ENCODE measurements at regions not wholly inside any gene's neighbourhood (a gene's known extent, or its start where the extent isn't known, plus 50 kb on each side); places are given as distances from the start of the nearest gene placed in this dataset.

DNA sequence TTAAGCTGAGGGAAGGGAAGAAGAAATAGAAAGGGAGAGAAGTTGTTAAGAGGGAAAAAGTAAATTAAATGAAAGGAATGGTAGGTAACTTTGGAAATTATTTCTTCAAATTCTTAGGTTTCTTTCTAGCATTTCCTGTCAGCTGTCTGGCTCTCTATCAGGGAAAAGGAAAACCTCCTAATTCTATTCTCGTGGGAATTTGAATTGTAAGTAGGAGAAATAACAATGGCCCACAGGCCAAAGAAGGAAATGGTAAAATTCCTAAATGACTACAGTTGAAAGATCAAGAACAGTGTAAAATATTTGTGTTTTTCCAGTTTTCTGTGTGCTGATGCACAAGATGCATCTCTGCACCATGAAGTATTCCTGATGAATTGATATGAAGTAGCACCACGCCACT lies 173.0 kb downstream of the IBTK start:
- FAIRE-seq, result no peak
- Histone ChIP-seq H4K8ac (ENCODE audit: extremely low read depth, insufficient read depth, low read length) (no peak overlapping the region), H2AK5ac (ENCODE audit: low read depth, low read length) (no peak overlapping the region), H3K4me1 (replicated peaks in 1 of 4; ENCODE audit: control insufficient read depth in 3 of 4, insufficient read depth in 4 of 4, low read length in 3 of 4) (no peaks in the 10 kb centered on the region), H3K4me3 (ENCODE audit: extremely low read depth in 1 of 4, insufficient read depth in 2 of 4, low read depth in 3 of 4, low read length in 4 of 4) (no peak overlapping the region), H3K4ac (replicated peaks; ENCODE audit: insufficient read length, low read depth, low read length) (no peak overlapping the region), H4K20me1 (replicated peaks in 1 of 2; ENCODE audit: control insufficient read depth in 1 of 2, insufficient read depth in 2 of 2, low read length in 2 of 2) (no peaks in the 10 kb centered on the region), H3K14ac (ENCODE audit: insufficient read length) (no peak overlapping the region), H3K79me1 (ENCODE audit: low read depth, low read length) (no peaks in the 10 kb centered on the region), H3K56ac (replicated peaks; ENCODE audit: insufficient read length, low read depth, low read length) (no peak overlapping the region), H3K23me2 (ENCODE audit: low read depth, low read length) (no peaks in the 10 kb centered on the region), H3K27ac (ENCODE audit: low read depth, low read length) (no peak overlapping the region), H3K27me3 (replicated peaks in 1 of 4; ENCODE audit: control insufficient read depth in 3 of 4, extremely low read depth in 1 of 4, insufficient read depth in 3 of 4, low read length in 3 of 4) (no peaks in the 10 kb centered on the region), H3K4me2 (ENCODE audit: insufficient read depth in 1 of 2, low read depth in 2 of 2, low read length in 2 of 2) (no peak overlapping the region), H2BK120ac (replicated peaks; ENCODE audit: low read depth, low read length) (no peak overlapping the region), H3K9me3 (ENCODE audit: insufficient read depth in 2 of 2, low read depth in 1 of 2, low read length in 1 of 2) (no peaks in the 10 kb centered on the region), H2BK20ac (ENCODE audit: low read length) (no peak overlapping the region), H2BK5ac (ENCODE audit: low read depth, low read length) (no peak overlapping the region), H3K23ac (ENCODE audit: insufficient read length) (no peak overlapping the region), H2BK12ac (ENCODE audit: low read depth, low read length) (no peak overlapping the region), H4K5ac (ENCODE audit: insufficient read length, low read depth, low read length) (no peak overlapping the region), H3K9ac (replicated peaks in 1 of 4; ENCODE audit: extremely low read depth in 1 of 4, low read depth in 3 of 4, low read length in 3 of 4) (no peak overlapping the region), H3K79me2 (ENCODE audit: control insufficient read depth in 1 of 2, insufficient read depth in 2 of 2, low read length in 2 of 2) (no peaks in the 10 kb centered on the region), H3K36me3 (ENCODE audit: control insufficient read depth in 2 of 4, insufficient read depth in 4 of 4, low read length in 3 of 4) (no peaks in the 10 kb centered on the region), H3K18ac (ENCODE audit: extremely low read depth, low read length) (no peak overlapping the region), H2BK15ac (ENCODE audit: low read length) (no peak overlapping the region), H4K91ac (replicated peaks; ENCODE audit: insufficient read length, low read length) (no peak overlapping the region), H2AFZ (ENCODE audit: low read length) (no peak overlapping the region)
- whole genome bisulfite sequencing, 2 experiments (ENCODE audit: extremely low coverage in 1 of 2, insufficient coverage in 1 of 2, insufficient read length in 1 of 2, insufficient replicate concordance in 2 of 2, low coverage in 1 of 2, low lambda C conversion rate in 2 of 2, missing lambda C conversion rate in 1 of 2), result 81% methylated on average over 2 of the region's 2 CpGs; no CpG with 5 or more reads in 1 of the 2 experiments
- DNase-seq (ENCODE audit: low read depth in 1 of 2, low spot score in 2 of 2), result no peak
- CTCF ChIA-PET (ENCODE audit: partially characterized antibody), result interaction anchor here (0.6 to 2.6 kb wide), 4 partner anchors 15 to 1066 kb away, joined by 4 to 6 read pairs (median 5); no protein-coding TSS in a partner anchor
- POLR2A ChIA-PET (ENCODE audit: partially characterized antibody), result no interaction called here
- no peak for TF ChIP-seq SUZ12 (IDR thresholded peaks at IDR 0.05; ENCODE audit: low read length)
- TF ChIP-seq, protein P1, sequence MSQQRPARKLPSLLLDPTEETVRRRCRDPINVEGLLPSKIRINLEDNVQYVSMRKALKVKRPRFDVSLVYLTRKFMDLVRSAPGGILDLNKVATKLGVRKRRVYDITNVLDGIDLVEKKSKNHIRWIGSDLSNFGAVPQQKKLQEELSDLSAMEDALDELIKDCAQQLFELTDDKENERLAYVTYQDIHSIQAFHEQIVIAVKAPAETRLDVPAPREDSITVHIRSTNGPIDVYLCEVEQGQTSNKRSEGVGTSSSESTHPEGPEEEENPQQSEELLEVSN (IDR thresholded peaks at IDR 0.05), result no peak
- TF ChIP-seq BCL11A (IDR thresholded peaks at IDR 0.05; ENCODE audit: low read depth in 2 of 2, low read length in 2 of 2), result no peak
- no peak for TF ChIP-seq TBP (IDR thresholded peaks at IDR 0.05; ENCODE audit: low read depth, low read length)
- TF ChIP-seq, protein P2, sequence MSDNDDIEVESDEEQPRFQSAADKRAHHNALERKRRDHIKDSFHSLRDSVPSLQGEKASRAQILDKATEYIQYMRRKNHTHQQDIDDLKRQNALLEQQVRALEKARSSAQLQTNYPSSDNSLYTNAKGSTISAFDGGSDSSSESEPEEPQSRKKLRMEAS (IDR thresholded peaks at IDR 0.05), result no peak
- TF ChIP-seq CBX8 (IDR thresholded peaks at IDR 0.05; ENCODE audit: borderline replicate concordance, low read depth, low read length), result no peak
- TF ChIP-seq CBX5 (IDR thresholded peaks at IDR 0.05; ENCODE audit: low read depth, low read length), result no peak
- TF ChIP-seq NRF1 (IDR thresholded peaks at IDR 0.05; ENCODE audit: low read depth, low read length), result no peak
- TF ChIP-seq SP1 (IDR thresholded peaks at IDR 0.05; ENCODE audit: low read depth, low read length), result no peak
- no peak for TF ChIP-seq KDM1A (IDR thresholded peaks at IDR 0.05; ENCODE audit: borderline replicate concordance, low read length)
- no peak for TF ChIP-seq RXRA (IDR thresholded peaks at IDR 0.05; ENCODE audit: insufficient read depth, low read depth, low read length)
- TF ChIP-seq, protein P3, sequence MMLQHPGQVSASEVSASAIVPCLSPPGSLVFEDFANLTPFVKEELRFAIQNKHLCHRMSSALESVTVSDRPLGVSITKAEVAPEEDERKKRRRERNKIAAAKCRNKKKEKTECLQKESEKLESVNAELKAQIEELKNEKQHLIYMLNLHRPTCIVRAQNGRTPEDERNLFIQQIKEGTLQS (IDR thresholded peaks at IDR 0.05; ENCODE audit: insufficient read depth, low read depth, low read length), result no peak
- no peak for TF ChIP-seq CEBPB (IDR thresholded peaks at IDR 0.05; ENCODE audit: low read depth, low read length)
- TF ChIP-seq SIN3A (conservative IDR thresholded peaks at IDR 0.05 in 1 of 2, IDR thresholded peaks at IDR 0.05 in 1 of 2; ENCODE audit: low read depth in 1 of 2, low read length in 2 of 2), result no peak

Measured in H1 (cell line).